ENCODE measurements at regions not wholly inside any gene's neighbourhood (a gene's known extent, or its start where the extent isn't known, plus 50 kb on each side); places are given as distances from the start of the nearest gene placed in this dataset.

DNA sequence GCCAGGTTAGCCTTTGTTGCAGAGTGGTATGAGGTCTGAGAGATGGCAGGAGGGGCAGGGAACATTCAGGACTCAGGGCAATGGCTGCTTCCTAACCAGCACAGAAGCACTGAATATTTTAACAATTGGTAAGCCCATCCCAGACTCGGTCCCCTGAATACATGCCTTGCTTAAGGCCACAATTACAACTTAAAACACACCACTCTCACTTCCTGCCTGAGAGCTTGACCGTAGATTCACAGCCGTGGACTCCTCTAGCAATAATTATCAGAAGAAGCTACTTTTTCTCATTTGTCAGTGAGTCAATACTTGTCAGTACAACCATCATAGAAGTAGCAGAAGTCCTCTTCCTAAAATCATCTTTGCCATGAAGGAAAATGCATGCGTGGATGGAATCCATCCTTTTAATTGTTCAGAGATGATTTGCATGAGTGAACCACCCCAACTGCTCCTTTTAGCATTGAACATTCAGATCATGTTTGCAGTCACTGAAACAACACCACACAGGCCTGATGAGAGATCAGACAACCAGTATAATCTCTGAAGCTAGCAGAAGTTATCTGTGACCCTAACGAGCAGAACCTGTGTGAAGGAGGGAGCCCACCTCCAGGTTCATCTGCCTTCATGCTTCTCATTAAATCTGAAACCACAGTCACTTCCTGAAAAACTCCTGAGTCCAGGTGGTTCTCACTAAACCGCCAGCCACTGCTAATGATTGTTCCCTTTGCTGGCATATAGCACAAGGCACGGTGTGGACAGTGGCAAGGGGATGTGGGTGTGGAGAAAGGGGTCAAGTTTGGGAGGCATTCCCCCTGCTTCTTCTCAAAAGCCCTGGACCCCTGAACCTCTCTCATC lies 333.9 kb upstream of the CNR1 start:
- Histone ChIP-seq H2AFZ (ENCODE audit: control insufficient read depth, low read depth, low read length) (peak overlapping the region; percentile 68), H4K20me1 (ENCODE audit: control insufficient read depth, insufficient read depth) (no peaks in the 10 kb centered on the region), H3K4me3 (no peak overlapping the region), H3K36me3 (ENCODE audit: control insufficient read depth in 2 of 2, insufficient read depth in 2 of 2, low read length in 1 of 2) (no peaks in the 10 kb centered on the region), H3K4me2 (ENCODE audit: control insufficient read depth, insufficient read depth) (peak overlapping the region; percentile 85), H3K9me3 (replicated peaks; ENCODE audit: control insufficient read depth, insufficient read depth, low read length) (peaks cover 17% of the 10 kb centered on the region), H3K27ac (ENCODE audit: control insufficient read depth, insufficient read depth) (peak overlapping the region; percentile 79), H3K4me1 (ENCODE audit: control insufficient read depth, insufficient read depth, low read length) (peaks cover 17% of the 10 kb centered on the region), H3K27me3 (replicated peaks in 1 of 2; ENCODE audit: control insufficient read depth in 2 of 2, insufficient read depth in 2 of 2, low read length in 1 of 2) (no peaks in the 10 kb centered on the region), H3K9ac (ENCODE audit: control insufficient read depth, insufficient read depth, low read length) (peak overlapping the region; percentile 30; the same call in 1 of the 2 replicates), H3K79me2 (ENCODE audit: control insufficient read depth, insufficient read depth, low read length) (no peaks in the 10 kb centered on the region)
- CTCF ChIA-PET, result no interaction called here
- in situ Hi-C loops (cut with MboI) (no loop called here), intact Hi-C loops (cut with micrococcal nuclease; ENCODE audit: unreplicated experiment) (loop anchor here (5.0 to 10.0 kb wide), 2 partner anchors 207 to 795 kb away; partner anchors contain the start of gene AKIRIN2)
- POLR2A ChIA-PET, result no interaction called here
- BruUV-seq (replicated peaks), result no TSS peak
- 14% methylated on average over 7 of the region's 7 CpGs for WGBS (ENCODE audit: insufficient coverage, insufficient replicate concordance, low lambda C conversion rate, missing lambda C conversion rate)
- ATAC-seq (peak; percentile 87), FAIRE-seq (peak; percentile 96), DNase-seq (ENCODE audit: low read depth, low spot score) (peak; percentile 41)
- RAD21 ChIA-PET (ENCODE audit: unreplicated experiment), result interaction anchor here (0.7 to 1.1 kb wide), 4 partner anchors 44 to 355 kb away, joined by 3 to 4 read pairs (median 3); no protein-coding TSS in a partner anchor
- SMC1A ChIA-PET (ENCODE audit: uncharacterized antibody, unreplicated experiment), result interaction anchor here (0.6 to 2.1 kb wide), 6 partner anchors 12 to 212 kb away, joined by 3 to 7 read pairs (median 3); no protein-coding TSS in a partner anchor
- TF ChIP-seq NFYA (IDR thresholded peaks at IDR 0.05; ENCODE audit: borderline replicate concordance, low read depth, low read length) (no peak), BHLHE40 (IDR thresholded peaks at IDR 0.05; ENCODE audit: borderline replicate concordance in 1 of 2, low read depth in 2 of 2, low read length in 1 of 2) (no peak), POLR2AphosphoS5 (IDR thresholded peaks at IDR 0.05; ENCODE audit: low read length) (no peak), TCF12 (IDR thresholded peaks at IDR 0.05; ENCODE audit: low read depth, low read length) (peak; percentile 35; the same call in 1 of the 2 replicates), MXI1 (IDR thresholded peaks at IDR 0.05; ENCODE audit: low read depth, low read length) (no peak), DPF2 (IDR thresholded peaks at IDR 0.05) (peak; percentile 26; the same call in 1 of the 2 replicates), EED (IDR thresholded peaks at IDR 0.05; ENCODE audit: low read depth) (no peak; the same call in 1 of the 2 replicates), TAF1 (IDR thresholded peaks at IDR 0.05; ENCODE audit: borderline replicate concordance, low read depth, low read length) (0 out of 2 replicates have a peak, but pooled peaks have one; percentile 5), SPI1 (IDR thresholded peaks at IDR 0.05; ENCODE audit: borderline replicate concordance, insufficient read depth, low read depth, low read length) (peak; percentile 79), IKZF2 (IDR thresholded peaks at IDR 0.05) (peak; percentile 39 to 59; a peak in 3 of 4 replicates), NFIC (IDR thresholded peaks at IDR 0.05; ENCODE audit: low read depth, low read length) (0 out of 2 replicates have a peak, but pooled peaks have one; percentile 33), RBBP5 (conservative IDR thresholded peaks at IDR 0.05) (no peak)
- TF ChIP-seq, protein P1, sequence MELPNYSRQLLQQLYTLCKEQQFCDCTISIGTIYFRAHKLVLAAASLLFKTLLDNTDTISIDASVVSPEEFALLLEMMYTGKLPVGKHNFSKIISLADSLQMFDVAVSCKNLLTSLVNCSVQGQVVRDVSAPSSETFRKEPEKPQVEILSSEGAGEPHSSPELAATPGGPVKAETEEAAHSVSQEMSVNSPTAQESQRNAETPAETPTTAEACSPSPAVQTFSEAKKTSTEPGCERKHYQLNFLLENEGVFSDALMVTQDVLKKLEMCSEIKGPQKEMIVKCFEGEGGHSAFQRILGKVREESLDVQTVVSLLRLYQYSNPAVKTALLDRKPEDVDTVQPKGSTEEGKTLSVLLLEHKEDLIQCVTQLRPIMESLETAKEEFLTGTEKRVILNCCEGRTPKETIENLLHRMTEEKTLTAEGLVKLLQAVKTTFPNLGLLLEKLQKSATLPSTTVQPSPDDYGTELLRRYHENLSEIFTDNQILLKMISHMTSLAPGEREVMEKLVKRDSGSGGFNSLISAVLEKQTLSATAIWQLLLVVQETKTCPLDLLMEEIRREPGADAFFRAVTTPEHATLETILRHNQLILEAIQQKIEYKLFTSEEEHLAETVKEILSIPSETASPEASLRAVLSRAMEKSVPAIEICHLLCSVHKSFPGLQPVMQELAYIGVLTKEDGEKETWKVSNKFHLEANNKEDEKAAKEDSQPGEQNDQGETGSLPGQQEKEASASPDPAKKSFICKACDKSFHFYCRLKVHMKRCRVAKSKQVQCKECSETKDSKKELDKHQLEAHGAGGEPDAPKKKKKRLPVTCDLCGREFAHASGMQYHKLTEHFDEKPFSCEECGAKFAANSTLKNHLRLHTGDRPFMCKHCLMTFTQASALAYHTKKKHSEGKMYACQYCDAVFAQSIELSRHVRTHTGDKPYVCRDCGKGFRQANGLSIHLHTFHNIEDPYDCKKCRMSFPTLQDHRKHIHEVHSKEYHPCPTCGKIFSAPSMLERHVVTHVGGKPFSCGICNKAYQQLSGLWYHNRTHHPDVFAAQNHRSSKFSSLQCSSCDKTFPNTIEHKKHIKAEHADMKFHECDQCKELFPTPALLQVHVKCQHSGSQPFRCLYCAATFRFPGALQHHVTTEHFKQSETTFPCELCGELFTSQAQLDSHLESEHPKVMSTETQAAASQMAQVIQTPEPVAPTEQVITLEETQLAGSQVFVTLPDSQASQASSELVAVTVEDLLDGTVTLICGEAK (IDR thresholded peaks at IDR 0.05; ENCODE audit: borderline replicate concordance), result no peak
- TF ChIP-seq, protein P2, sequence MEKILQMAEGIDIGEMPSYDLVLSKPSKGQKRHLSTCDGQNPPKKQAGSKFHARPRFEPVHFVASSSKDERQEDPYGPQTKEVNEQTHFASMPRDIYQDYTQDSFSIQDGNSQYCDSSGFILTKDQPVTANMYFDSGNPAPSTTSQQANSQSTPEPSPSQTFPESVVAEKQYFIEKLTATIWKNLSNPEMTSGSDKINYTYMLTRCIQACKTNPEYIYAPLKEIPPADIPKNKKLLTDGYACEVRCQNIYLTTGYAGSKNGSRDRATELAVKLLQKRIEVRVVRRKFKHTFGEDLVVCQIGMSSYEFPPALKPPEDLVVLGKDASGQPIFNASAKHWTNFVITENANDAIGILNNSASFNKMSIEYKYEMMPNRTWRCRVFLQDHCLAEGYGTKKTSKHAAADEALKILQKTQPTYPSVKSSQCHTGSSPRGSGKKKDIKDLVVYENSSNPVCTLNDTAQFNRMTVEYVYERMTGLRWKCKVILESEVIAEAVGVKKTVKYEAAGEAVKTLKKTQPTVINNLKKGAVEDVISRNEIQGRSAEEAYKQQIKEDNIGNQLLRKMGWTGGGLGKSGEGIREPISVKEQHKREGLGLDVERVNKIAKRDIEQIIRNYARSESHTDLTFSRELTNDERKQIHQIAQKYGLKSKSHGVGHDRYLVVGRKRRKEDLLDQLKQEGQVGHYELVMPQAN (conservative IDR thresholded peaks at IDR 0.05), result no peak
- TF ChIP-seq, protein P3, sequence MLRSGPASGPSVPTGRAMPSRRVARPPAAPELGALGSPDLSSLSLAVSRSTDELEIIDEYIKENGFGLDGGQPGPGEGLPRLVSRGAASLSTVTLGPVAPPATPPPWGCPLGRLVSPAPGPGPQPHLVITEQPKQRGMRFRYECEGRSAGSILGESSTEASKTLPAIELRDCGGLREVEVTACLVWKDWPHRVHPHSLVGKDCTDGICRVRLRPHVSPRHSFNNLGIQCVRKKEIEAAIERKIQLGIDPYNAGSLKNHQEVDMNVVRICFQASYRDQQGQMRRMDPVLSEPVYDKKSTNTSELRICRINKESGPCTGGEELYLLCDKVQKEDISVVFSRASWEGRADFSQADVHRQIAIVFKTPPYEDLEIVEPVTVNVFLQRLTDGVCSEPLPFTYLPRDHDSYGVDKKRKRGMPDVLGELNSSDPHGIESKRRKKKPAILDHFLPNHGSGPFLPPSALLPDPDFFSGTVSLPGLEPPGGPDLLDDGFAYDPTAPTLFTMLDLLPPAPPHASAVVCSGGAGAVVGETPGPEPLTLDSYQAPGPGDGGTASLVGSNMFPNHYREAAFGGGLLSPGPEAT (IDR thresholded peaks at IDR 0.05; ENCODE audit: low read depth), result no peak
